BJ (cell line): ENCODE measurements at regions not wholly inside any gene's neighbourhood (a gene's known extent, or its start where the extent isn't known, plus 50 kb on each side); places are given as distances from the start of the nearest gene placed in this dataset.

ENCODE experiments used
- CTCF ChIA-PET: fragments of 350-600 bp; formaldehyde crosslinking; extraction: SDS; loops from one replicate; lab custom pipeline; 2021; ENCODE audit warnings: antibody characterized with exemption, inconsistent platforms; lab: Yijun Ruan, JAX
- POLR2A ChIA-PET: fragments of 300-600 bp; sonication (Branson Sonifier 250); formaldehyde crosslinking; extraction: SDS; loops from one replicate; lab custom pipeline; 2021; ENCODE audit warnings: antibody characterized with exemption; lab: Charles Lee
- DNase-seq: peaks from one replicate; pipeline ENCODE4 v3.0.0-alpha.2; 2011; ENCODE audit warnings: low read depth
- H3K27me3 ChIP-seq: 2 replicates; pipeline ENCODE4 v1.6.0; 2011; ENCODE audit warnings: low read length; ENCODE audit not compliant: control insufficient read depth, insufficient read depth
- H3K36me3 ChIP-seq: 2 replicates; pipeline ENCODE4 v1.5.1; 2011; ENCODE audit warnings: low read length; ENCODE audit not compliant: control insufficient read depth, insufficient read depth
- H3K4me3 ChIP-seq: 2 replicates; pipeline ENCODE4 v1.5.1; 2011; ENCODE audit warnings: low read depth, mild to moderate bottlenecking, control low read depth, low read length
- CTCF ChIP-seq: IDR thresholded peaks from 2 replicates; pipeline ENCODE4 v1.5.1; 2011; ENCODE audit warnings: low read depth, mild to moderate bottlenecking, control low read depth, inconsistent platforms, low read length, moderate library complexity; ENCODE audit not compliant: insufficient read depth

DNA sequence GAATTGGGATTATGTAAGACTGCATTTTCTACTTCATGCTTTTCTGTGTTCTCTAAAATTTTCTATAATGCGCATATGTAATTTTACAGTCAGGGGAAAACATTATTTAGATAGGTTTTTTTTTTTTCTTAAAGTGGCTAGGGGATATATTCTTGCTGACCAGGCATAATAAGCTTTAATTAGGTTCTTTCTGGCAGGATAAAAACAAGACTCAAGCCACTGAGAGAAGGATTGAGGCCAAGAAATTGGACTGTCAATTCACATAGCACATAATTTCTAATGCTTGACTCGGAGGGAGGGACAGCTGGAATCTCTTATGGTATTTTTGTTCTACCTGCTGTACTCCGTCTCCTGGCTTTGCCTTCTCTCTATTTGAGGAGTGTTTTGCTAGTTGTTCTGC, 119.8 kb upstream of the NPVF start:
- Histone ChIP-seq H3K27me3 (no peaks in the 10 kb centered on the region), H3K4me3 (no peak overlapping the region), H3K36me3 (no peaks in the 10 kb centered on the region)
- no peak for TF ChIP-seq CTCF
- POLR2A ChIA-PET = no interaction called here
- DNase-seq = no peak
- CTCF ChIA-PET = interaction anchor here (0.6 kb wide), 1 partner anchor 33 kb away, joined by 4 read pairs; no protein-coding TSS in a partner anchor

DNA sequence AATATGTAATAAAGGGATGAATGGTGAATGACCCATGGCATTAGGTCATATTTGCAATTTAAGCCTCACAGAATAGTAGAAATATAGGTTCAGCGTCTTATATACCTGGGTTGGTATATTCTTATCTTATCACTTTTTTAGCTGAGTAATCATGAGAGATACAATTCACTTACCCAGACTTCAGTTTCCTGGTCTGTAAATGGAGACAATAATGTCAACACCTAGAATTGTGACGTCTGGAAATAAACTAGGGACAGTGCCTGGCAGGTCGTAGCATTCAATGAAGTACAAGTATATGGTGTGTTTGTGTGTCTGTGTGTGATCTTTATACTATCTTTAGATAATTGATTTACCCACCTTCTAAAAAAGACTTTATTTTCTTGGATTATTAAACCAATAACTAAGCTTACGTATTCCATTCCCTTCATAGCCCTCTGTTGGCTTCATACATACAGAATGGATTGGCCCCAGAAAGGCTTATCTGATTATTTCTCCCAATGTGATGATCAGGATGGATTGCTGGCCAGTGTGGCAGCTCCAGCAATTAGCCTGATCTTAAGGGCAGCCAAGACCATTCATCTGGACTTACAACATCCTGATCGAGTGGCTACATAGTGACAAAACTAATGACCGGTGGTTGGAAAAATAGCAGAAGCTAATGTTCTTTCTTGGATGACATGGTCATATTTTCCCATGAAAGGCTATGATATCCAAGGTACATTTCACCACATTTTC, 121.2 kb upstream of the NPVF start:
- no peak for DNase-seq
- no peaks in the 10 kb centered on the region for H3K36me3 ChIP-seq
- no peak overlapping the region for H3K4me3 ChIP-seq
- no peak for TF ChIP-seq CTCF
- CTCF ChIA-PET = interaction anchor here (0.6 to 0.7 kb wide), 2 partner anchors 90 to 210 kb away, joined by 3 read pairs; no protein-coding TSS in a partner anchor
- POLR2A ChIA-PET = no interaction called here
- H3K27me3 ChIP-seq = no peaks in the 10 kb centered on the region

DNA sequence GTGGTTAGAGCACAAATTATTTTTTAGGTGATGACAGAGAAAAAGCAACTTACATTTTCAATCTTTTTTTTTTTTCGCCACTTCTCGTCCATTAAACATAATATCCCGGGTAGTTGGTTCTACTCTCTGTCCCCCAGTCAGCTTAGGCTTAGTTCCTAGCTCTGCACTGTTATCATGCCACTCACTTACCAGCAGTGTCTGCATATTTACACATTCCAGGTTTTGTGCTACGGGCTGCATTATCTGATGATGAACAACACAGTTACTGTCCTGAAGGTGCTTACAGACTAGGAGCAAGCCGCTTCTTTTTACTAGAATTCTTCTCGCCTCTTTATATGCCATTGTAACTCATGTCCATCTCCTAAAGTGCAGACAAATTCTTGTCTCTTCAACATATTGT, 121.8 kb upstream of the NPVF start:
- ChIA-PET CTCF (interaction anchor here (0.6 kb wide), 1 partner anchor 90 kb away, joined by 3 read pairs; no protein-coding TSS in a partner anchor), POLR2A (no interaction called here)
- no peak for TF ChIP-seq CTCF

DNA sequence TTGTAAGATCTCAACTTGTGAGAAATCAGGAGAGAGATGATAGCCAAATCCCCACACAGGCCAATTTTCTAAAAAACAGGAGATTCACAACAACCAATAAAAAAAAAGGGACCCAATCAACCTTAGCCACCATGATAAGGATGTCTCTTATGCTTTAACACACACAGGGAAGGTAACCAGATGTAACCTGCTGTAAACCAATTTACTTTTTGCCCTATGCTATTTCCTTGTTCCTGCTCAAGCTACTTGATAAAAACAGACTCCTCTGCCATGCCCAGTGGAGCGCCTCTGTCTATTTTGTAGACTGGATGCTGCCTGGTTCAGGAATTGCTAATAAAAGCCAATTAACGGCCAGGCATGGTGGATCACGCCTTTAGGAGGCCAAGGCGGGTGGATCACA, 123.5 kb upstream of the NPVF start:
- no peak for TF ChIP-seq CTCF
- no peak for DNase-seq
- CTCF ChIA-PET = no interaction called here

More for the DNA sequence above, 121.8 kb upstream of the NPVF start:
- DNase-seq = no peak
- Histone ChIP-seq H3K27me3 (no peaks in the 10 kb centered on the region), H3K36me3 (no peaks in the 10 kb centered on the region), H3K4me3 (no peak overlapping the region)

GRCh38 chr7:25353196-25353595, 124.9 kb upstream of the NPVF start:
- TF ChIP-seq CTCF = no peak
- ChIA-PET POLR2A (no interaction called here), CTCF (no interaction called here)
- no peak overlapping the region for H3K4me3 ChIP-seq
- DNase-seq = no peak
- H3K27me3 ChIP-seq = no peaks in the 10 kb centered on the region
- no peaks in the 10 kb centered on the region for H3K36me3 ChIP-seq

More for the DNA sequence above, 123.5 kb upstream of the NPVF start:
- H3K4me3 ChIP-seq = no peak overlapping the region
- H3K36me3 ChIP-seq = no peaks in the 10 kb centered on the region
- POLR2A ChIA-PET = no interaction called here
- no peaks in the 10 kb centered on the region for H3K27me3 ChIP-seq
